CD14-positive monocyte (primary cell): ENCODE measurements at regions not wholly inside any gene's neighbourhood (a gene's known extent, or its start where the extent isn't known, plus 50 kb on each side); places are given as distances from the start of the nearest gene placed in this dataset.

ENCODE experiments used
- DNase-seq, 3 donors: peaks; one replicate each; pipeline ENCODE4 v3.0.0-alpha.2; 2011 to 2022
- H2AFZ ChIP-seq: 2 replicates; pipeline ENCODE4 v1.6.0; 2012; ENCODE audit warnings: mild to moderate bottlenecking, low read depth, low read length, inconsistent platforms; ENCODE audit not compliant: insufficient read depth, poor library complexity, severe bottlenecking
- H3K27ac ChIP-seq, 2 donors: 1 replicate in 1 of 2; 2 replicates in 1 of 2; pipeline ENCODE4 v1.5.1; 2012 to 2013; ENCODE audit warnings: low read length in 2 of 2, control low read depth in 1 of 2, inconsistent platforms in 1 of 2, low read depth in 1 of 2, mild to moderate bottlenecking in 1 of 2
- H3K27me3 ChIP-seq, 2 donors: one replicate each; pipeline versions ENCODE4 v1.6.0 to v1.6.1; 2011 to 2013; ENCODE audit warnings: low read length in 2 of 2; ENCODE audit not compliant: control insufficient read depth in 2 of 2, insufficient read depth in 2 of 2
- H3K36me3 ChIP-seq, 2 donors: replicated peaks in 1 of 2; 1 replicate in 1 of 2; 2 replicates in 1 of 2; pipeline versions ENCODE4 v1.5.1 to v1.6.1; 2012 to 2013; ENCODE audit warnings: low read length in 2 of 2, control low read depth in 1 of 2, inconsistent platforms in 1 of 2, mild to moderate bottlenecking in 1 of 2; ENCODE audit not compliant: insufficient read depth in 2 of 2, control insufficient read depth in 1 of 2
- H3K4me1 ChIP-seq, 2 donors: 1 replicate in 1 of 2; 2 replicates in 1 of 2; pipeline versions ENCODE4 v1.5.1 to v1.6.1; 2012 to 2013; ENCODE audit warnings: low read length in 2 of 2, control low read depth in 1 of 2, inconsistent platforms in 1 of 2, mild to moderate bottlenecking in 1 of 2, moderate library complexity in 1 of 2; ENCODE audit not compliant: insufficient read depth in 2 of 2, control insufficient read depth in 1 of 2
- H3K4me2 ChIP-seq: replicated peaks from 2 replicates; pipeline ENCODE3; 2012; ENCODE audit warnings: low read length, moderate library complexity, mild to moderate bottlenecking; ENCODE audit not compliant: poor library complexity, severe bottlenecking; ENCODE audit errors: extremely low read depth
- H3K4me3 ChIP-seq, 3 experiments: fragments of 200-600 bp in 1 of 3; sonication (generic) in 1 of 3; replicated peaks in 1 of 3; 1 replicate in 2 of 3; 2 replicates in 1 of 3; pipeline ENCODE4 v1.5.1; 2011 to 2013; ENCODE audit warnings: low read length in 3 of 3, mild to moderate bottlenecking in 3 of 3, control low read depth in 2 of 3, low read depth in 2 of 3, inconsistent platforms in 1 of 3, moderate library complexity in 1 of 3
- H3K79me2 ChIP-seq: 2 replicates; pipeline ENCODE4 v1.6.0; 2012; ENCODE audit warnings: mild to moderate bottlenecking, control low read depth, inconsistent platforms, low read length, moderate library complexity; ENCODE audit not compliant: insufficient read depth
- H3K9ac ChIP-seq: 2 replicates; pipeline ENCODE4 v1.6.0; 2017; ENCODE audit warnings: low read length, mild to moderate bottlenecking; ENCODE audit not compliant: insufficient read depth, poor library complexity, severe bottlenecking
- H3K9me3 ChIP-seq, 2 donors: replicated peaks in 1 of 2; 1 replicate in 1 of 2; 2 replicates in 1 of 2; pipeline versions ENCODE4 v1.5.1 to v1.6.1; 2012 to 2013; ENCODE audit warnings: low read length in 2 of 2, control low read depth in 1 of 2; ENCODE audit not compliant: control insufficient read depth in 1 of 2, insufficient read depth in 1 of 2
- H4K20me1 ChIP-seq: 2 replicates; pipeline ENCODE4 v1.6.0; 2012; ENCODE audit warnings: mild to moderate bottlenecking, low read length, control low read depth, moderate library complexity; ENCODE audit not compliant: insufficient read depth
- H3K27ac Mint-ChIP-seq, 7 donors: one replicate each; pipeline ENCODE4 v1.8.0; 2020; ENCODE audit warnings: mild to moderate bottlenecking in 7 of 7, mixed read lengths in 7 of 7, moderate library complexity in 6 of 7, inconsistent platforms in 2 of 7
- H3K27me3 Mint-ChIP-seq, 3 donors: one replicate each; pipeline ENCODE4 v1.8.0; 2021 to 2022; ENCODE audit warnings: low read depth in 3 of 3, mild to moderate bottlenecking in 3 of 3, mixed read lengths in 3 of 3, moderate library complexity in 3 of 3, inconsistent platforms in 1 of 3
- H3K36me3 Mint-ChIP-seq, 2 donors: one replicate each; pipeline ENCODE4 v1.8.0; 2020; ENCODE audit warnings: mixed read lengths in 2 of 2, inconsistent platforms in 1 of 2, mild to moderate bottlenecking in 1 of 2
- H3K4me1 Mint-ChIP-seq: one replicate; pipeline ENCODE4 v1.8.0; 2020; ENCODE audit warnings: mild to moderate bottlenecking, mixed read lengths
- H3K4me3 Mint-ChIP-seq, 2 donors: one replicate each; pipeline ENCODE4 v1.8.0; 2020; ENCODE audit warnings: mild to moderate bottlenecking in 2 of 2, mixed read lengths in 2 of 2, moderate library complexity in 1 of 2
- H3K9me3 Mint-ChIP-seq, 7 donors: one replicate each; pipeline ENCODE4 v1.8.0; 2020 to 2022; ENCODE audit warnings: mixed read lengths in 7 of 7, mild to moderate bottlenecking in 6 of 7, moderate library complexity in 6 of 7, inconsistent platforms in 2 of 7
- WGBS: methylation state at CpG from one replicate; pipeline ENCODE4 v1.1.5; 2013; ENCODE audit warnings: missing lambda C conversion rate; ENCODE audit not compliant: insufficient coverage; 5-methylcytosine and 5-hydroxymethylcytosine counted together
- intact Hi-C, 2 donors: fragments of 100-400 bp; cut with micrococcal nuclease; formaldehyde crosslinking; loops; one replicate each; pipeline versions ENCODE4 v1.15.0 to v1.15.1; 2023
- TF ChIP-seq, protein P1 (sequence below): fragments of 200-600 bp; IDR thresholded peaks from one replicate; pipeline ENCODE4 v1.8.0; 2022; ENCODE audit warnings: antibody characterized with exemption, mild to moderate bottlenecking

GRCh38 chr16:35365675-35366074, 1906.3 kb downstream of the TP53TG3F start:
- Histone ChIP-seq H3K9me3 (peaks cover 21 to 58% of the 10 kb centered on the region in 2 donors), H3K9ac (no peak overlapping the region), H2AFZ (no peak overlapping the region), H3K79me2 (no peaks in the 10 kb centered on the region), H3K27ac (no peak overlapping the region), H4K20me1 (no peaks in the 10 kb centered on the region), H3K4me1 (no peaks in the 10 kb centered on the region), H3K36me3 (no peaks in the 10 kb centered on the region), H3K4me2 (no peak overlapping the region), H3K4me3 (no peak overlapping the region), H3K27me3 (no peaks in the 10 kb centered on the region)
- no peaks in the 10 kb centered on the region for H3K4me1 Mint-ChIP-seq
- intact Hi-C loops = no loop called here
- TF ChIP-seq, protein P1, sequence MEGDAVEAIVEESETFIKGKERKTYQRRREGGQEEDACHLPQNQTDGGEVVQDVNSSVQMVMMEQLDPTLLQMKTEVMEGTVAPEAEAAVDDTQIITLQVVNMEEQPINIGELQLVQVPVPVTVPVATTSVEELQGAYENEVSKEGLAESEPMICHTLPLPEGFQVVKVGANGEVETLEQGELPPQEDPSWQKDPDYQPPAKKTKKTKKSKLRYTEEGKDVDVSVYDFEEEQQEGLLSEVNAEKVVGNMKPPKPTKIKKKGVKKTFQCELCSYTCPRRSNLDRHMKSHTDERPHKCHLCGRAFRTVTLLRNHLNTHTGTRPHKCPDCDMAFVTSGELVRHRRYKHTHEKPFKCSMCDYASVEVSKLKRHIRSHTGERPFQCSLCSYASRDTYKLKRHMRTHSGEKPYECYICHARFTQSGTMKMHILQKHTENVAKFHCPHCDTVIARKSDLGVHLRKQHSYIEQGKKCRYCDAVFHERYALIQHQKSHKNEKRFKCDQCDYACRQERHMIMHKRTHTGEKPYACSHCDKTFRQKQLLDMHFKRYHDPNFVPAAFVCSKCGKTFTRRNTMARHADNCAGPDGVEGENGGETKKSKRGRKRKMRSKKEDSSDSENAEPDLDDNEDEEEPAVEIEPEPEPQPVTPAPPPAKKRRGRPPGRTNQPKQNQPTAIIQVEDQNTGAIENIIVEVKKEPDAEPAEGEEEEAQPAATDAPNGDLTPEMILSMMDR = no peak
- DNase-seq = no peak
- H3K9me3 Mint-ChIP-seq = peaks cover 0 to 19% (median 2%) of the 10 kb centered on the region in 7 donors
- WGBS = 60% methylated on average over 2 of the region's 2 CpGs
- H3K4me3 Mint-ChIP-seq = no peak overlapping the region
- no peak overlapping the region for H3K27ac Mint-ChIP-seq
- H3K36me3 Mint-ChIP-seq = no peaks in the 10 kb centered on the region
- peaks cover 0 to 1% (median 0%) of the 10 kb centered on the region in 3 donors for H3K27me3 Mint-ChIP-seq

- Mint-ChIP-seq H3K36me3 (no peaks in the 10 kb centered on the region), H3K9me3 (peaks cover 0 to 23% (median 3%) of the 10 kb centered on the region in 7 donors), H3K27ac (no peak overlapping the region), H3K27me3 (peaks cover 0 to 2% (median 0%) of the 10 kb centered on the region in 3 donors), H3K4me1 (no peaks in the 10 kb centered on the region), H3K4me3 (no peak overlapping the region)
- Histone ChIP-seq H3K9ac (no peak overlapping the region), H3K9me3 (peaks cover 16 to 36% of the 10 kb centered on the region in 2 donors), H3K4me1 (no peaks in the 10 kb centered on the region), H3K79me2 (no peaks in the 10 kb centered on the region), H3K36me3 (no peaks in the 10 kb centered on the region), H3K4me2 (no peak overlapping the region), H2AFZ (no peak overlapping the region), H3K4me3 (no peak overlapping the region), H3K27ac (no peak overlapping the region), H3K27me3 (no peaks in the 10 kb centered on the region), H4K20me1 (no peaks in the 10 kb centered on the region)
- WGBS = no CpG with 5 or more reads among the region's 1 CpG
- intact Hi-C loops = no loop called here
- TF ChIP-seq, protein P1 = no peak
- no peak for DNase-seq
Measured at GRCh38 chr16:35370617-35371016, 1911.2 kb downstream of the TP53TG3F start.
